CD4-positive, alpha-beta memory T cell (primary cell): ENCODE measurements at regions not wholly inside any gene's neighbourhood (a gene's known extent, or its start where the extent isn't known, plus 50 kb on each side); places are given as distances from the start of the nearest gene placed in this dataset.

Experiments
- CTCF ChIA-PET: fragments of 350-600 bp; sonication (Branson Sonifier 250); formaldehyde crosslinking; loops from one replicate; lab custom pipeline; 2021; ENCODE audit warnings: inconsistent platforms; ENCODE audit not compliant: partially characterized antibody; lab: Charles Lee
- POLR2A ChIA-PET: fragments of 350-600 bp; sonication (Branson Sonifier 250); formaldehyde crosslinking; loops from one replicate; lab custom pipeline; 2021; ENCODE audit not compliant: partially characterized antibody; lab: Charles Lee
- DNase-seq, 5 donors: peaks; one replicate each; pipeline versions ENCODE4 v3.0.0 to v3.0.0-alpha.2; 2020 to 2022; ENCODE audit warnings: mixed read lengths in 1 of 5
- H3K27ac ChIP-seq: one replicate; pipeline ENCODE4 v1.7.0; 2013; ENCODE audit warnings: low read depth, low read length
- H3K27me3 ChIP-seq: 2 replicates; pipeline ENCODE4 v1.7.0; 2013; ENCODE audit warnings: mild to moderate bottlenecking, low read length, moderate library complexity; ENCODE audit not compliant: insufficient read depth
- H3K36me3 ChIP-seq: 2 replicates; pipeline ENCODE4 v1.7.0; 2013; ENCODE audit warnings: mild to moderate bottlenecking, low read length, moderate library complexity; ENCODE audit not compliant: insufficient read depth
- H3K4me1 ChIP-seq: 2 replicates; pipeline ENCODE4 v1.7.0; 2013; ENCODE audit warnings: mild to moderate bottlenecking, low read length, moderate library complexity; ENCODE audit not compliant: insufficient read depth
- H3K4me3 ChIP-seq, 2 donors: one replicate each; pipeline ENCODE4 v1.7.0; 2013; ENCODE audit warnings: low read length in 2 of 2, mild to moderate bottlenecking in 1 of 2
- H3K9me3 ChIP-seq, 2 donors: one replicate each; pipeline ENCODE4 v1.7.0; 2013; ENCODE audit warnings: low read length in 2 of 2, control low read depth in 1 of 2; ENCODE audit not compliant: control insufficient read depth in 1 of 2
- H3K27ac Mint-ChIP-seq, 7 donors: one replicate each; pipeline ENCODE4 v1.8.0; 2020 to 2021; ENCODE audit warnings: mixed read lengths in 7 of 7, mild to moderate bottlenecking in 6 of 7, inconsistent platforms in 3 of 7, moderate library complexity in 3 of 7
- H3K27me3 Mint-ChIP-seq, 2 donors: one replicate each; pipeline ENCODE4 v1.8.0; 2020 to 2021; ENCODE audit warnings: mixed read lengths in 2 of 2
- H3K36me3 Mint-ChIP-seq, 2 donors: one replicate each; pipeline ENCODE4 v1.8.0; 2020 to 2021; ENCODE audit warnings: mixed read lengths in 2 of 2, inconsistent platforms in 1 of 2, mild to moderate bottlenecking in 1 of 2
- H3K4me1 Mint-ChIP-seq, 4 donors: one replicate each; pipeline ENCODE4 v1.8.0; 2020 to 2021; ENCODE audit warnings: mixed read lengths in 4 of 4, mild to moderate bottlenecking in 1 of 4
- H3K4me3 Mint-ChIP-seq, 8 donors: one replicate each; pipeline ENCODE4 v1.8.0; 2020 to 2021; ENCODE audit warnings: mixed read lengths in 8 of 8, mild to moderate bottlenecking in 7 of 8, moderate library complexity in 6 of 8, inconsistent platforms in 3 of 8
- H3K9me3 Mint-ChIP-seq, 8 donors: one replicate each; pipeline ENCODE4 v1.8.0; 2020 to 2021; ENCODE audit warnings: mixed read lengths in 8 of 8, mild to moderate bottlenecking in 5 of 8, inconsistent platforms in 3 of 8, moderate library complexity in 1 of 8
- intact Hi-C: fragments of 100-400 bp; cut with micrococcal nuclease; formaldehyde crosslinking; loops from one replicate; pipeline ENCODE4 v1.15.1; 2023

- Mint-ChIP-seq H3K27ac (no peak overlapping the region), H3K4me1 (no peaks in the 10 kb centered on the region), H3K27me3 (no peaks in the 10 kb centered on the region), H3K36me3 (no peaks in the 10 kb centered on the region), H3K9me3 (peaks cover 0 to 11% (median 0%) of the 10 kb centered on the region in 8 donors), H3K4me3 (no peak overlapping the region)
- H3K27me3 ChIP-seq: no peaks in the 10 kb centered on the region
- no peaks in the 10 kb centered on the region for H3K9me3 ChIP-seq
- H3K27ac ChIP-seq: no peak overlapping the region
- ChIA-PET POLR2A (no interaction called here), CTCF (no interaction called here)
- no peak overlapping the region for H3K4me3 ChIP-seq
- H3K4me1 ChIP-seq: no peaks in the 10 kb centered on the region
- DNase-seq: no peak
- H3K36me3 ChIP-seq: no peaks in the 10 kb centered on the region
- intact Hi-C loops: no loop called here
Observed at GRCh38 chr6:50936277-50936681, 117.6 kb downstream of the TFAP2B start.

GRCh38 chr6:50939931-50940330 lies 121.3 kb downstream of the TFAP2B start:
- Mint-ChIP-seq H3K27me3 (no peaks in the 10 kb centered on the region), H3K36me3 (no peaks in the 10 kb centered on the region), H3K4me3 (no peak overlapping the region), H3K9me3 (peaks cover 0 to 12% (median under 1%) of the 10 kb centered on the region in 8 donors), H3K4me1 (no peaks in the 10 kb centered on the region), H3K27ac (no peak overlapping the region)
- Histone ChIP-seq H3K27ac (no peak overlapping the region), H3K36me3 (no peaks in the 10 kb centered on the region), H3K4me3 (no peak overlapping the region), H3K27me3 (no peaks in the 10 kb centered on the region), H3K4me1 (no peaks in the 10 kb centered on the region), H3K9me3 (no peaks in the 10 kb centered on the region)
- ChIA-PET CTCF (no interaction called here), POLR2A (no interaction called here)
- DNase-seq: no peak
- intact Hi-C loops: no loop called here

DNA sequence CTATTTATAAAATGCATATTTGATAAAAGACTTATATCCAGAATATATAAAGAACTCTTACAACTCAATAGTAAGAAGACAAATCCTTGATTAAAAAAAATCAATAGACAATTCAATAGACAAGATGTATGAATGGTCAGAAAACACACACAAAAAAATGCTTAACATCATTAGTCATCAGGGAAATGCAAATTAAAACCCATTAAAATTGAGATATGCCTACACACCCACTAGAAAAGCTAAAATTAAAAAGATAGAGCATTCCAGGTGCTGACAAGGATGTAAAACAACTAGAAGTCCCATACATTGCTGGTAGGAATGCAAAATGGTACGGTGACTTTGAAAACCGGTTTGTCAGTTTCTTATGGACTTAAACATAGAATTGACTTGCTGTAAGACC lies 127.1 kb downstream of the TFAP2B start:
- POLR2A ChIA-PET: no interaction called here
- Mint-ChIP-seq H3K4me3 (no peak overlapping the region), H3K27ac (no peak overlapping the region), H3K4me1 (no peaks in the 10 kb centered on the region), H3K36me3 (no peaks in the 10 kb centered on the region), H3K9me3 (peaks cover 0 to 5% (median 2%) of the 10 kb centered on the region in 8 donors), H3K27me3 (no peaks in the 10 kb centered on the region)
- Histone ChIP-seq H3K36me3 (no peaks in the 10 kb centered on the region), H3K27ac (no peak overlapping the region), H3K9me3 (no peaks in the 10 kb centered on the region), H3K4me3 (no peak overlapping the region), H3K27me3 (no peaks in the 10 kb centered on the region), H3K4me1 (no peaks in the 10 kb centered on the region)
- no peak for DNase-seq
- intact Hi-C loops: no loop called here
- CTCF ChIA-PET: no interaction called here

- Mint-ChIP-seq H3K9me3 (peaks cover 0 to 3% (median under 1%) of the 10 kb centered on the region in 8 donors), H3K4me1 (no peaks in the 10 kb centered on the region), H3K27ac (no peak overlapping the region), H3K36me3 (no peaks in the 10 kb centered on the region), H3K27me3 (no peaks in the 10 kb centered on the region), H3K4me3 (no peak overlapping the region)
- Histone ChIP-seq H3K4me3 (no peak overlapping the region), H3K27ac (no peak overlapping the region), H3K4me1 (no peaks in the 10 kb centered on the region), H3K9me3 (no peaks in the 10 kb centered on the region), H3K27me3 (no peaks in the 10 kb centered on the region), H3K36me3 (no peaks in the 10 kb centered on the region)
- intact Hi-C loops: no loop called here
- ChIA-PET CTCF (no interaction called here), POLR2A (no interaction called here)
- DNase-seq: no peak
Observed at GRCh38 chr6:50952092-50952907, 133.6 kb downstream of the TFAP2B start.

DNA sequence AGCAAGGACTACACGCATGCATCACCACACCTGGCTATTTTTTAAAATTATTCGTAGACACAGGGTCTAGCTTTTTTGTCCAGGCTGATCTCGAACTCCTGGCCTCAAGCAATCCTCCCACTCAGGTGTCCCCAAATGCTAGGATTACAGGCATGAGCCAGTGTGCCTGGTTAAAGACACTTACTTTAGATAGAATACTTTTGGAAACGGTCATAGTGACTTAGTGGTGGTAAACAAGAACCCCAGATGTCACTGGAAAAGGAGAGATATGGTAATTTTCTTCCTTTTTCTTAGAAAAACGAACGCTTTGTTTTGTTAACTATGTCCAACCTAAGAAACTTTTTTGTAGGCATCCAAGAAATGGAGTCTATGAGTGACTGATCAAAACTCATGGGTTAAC lies 137.3 kb downstream of the TFAP2B start:
- no peaks in the 10 kb centered on the region for H3K27me3 ChIP-seq

GRCh38 chr6:50958148-50958697 lies 139.6 kb downstream of the TFAP2B start:
- Histone ChIP-seq H3K9me3 (no peaks in the 10 kb centered on the region), H3K36me3 (no peaks in the 10 kb centered on the region), H3K27ac (no peak overlapping the region), H3K4me1 (no peaks in the 10 kb centered on the region), H3K4me3 (no peak overlapping the region), H3K27me3 (no peaks in the 10 kb centered on the region)
- H3K27ac Mint-ChIP-seq: no peak overlapping the region
- intact Hi-C loops: no loop called here
- H3K36me3 Mint-ChIP-seq: no peaks in the 10 kb centered on the region
- ChIA-PET POLR2A (no interaction called here), CTCF (no interaction called here)
- H3K9me3 Mint-ChIP-seq: peaks cover 0 to 3% (median 0%) of the 10 kb centered on the region in 8 donors
- H3K4me3 Mint-ChIP-seq: no peak overlapping the region
- no peak for DNase-seq
- no peaks in the 10 kb centered on the region for H3K4me1 Mint-ChIP-seq
- no peaks in the 10 kb centered on the region for H3K27me3 Mint-ChIP-seq

More for the DNA sequence above, 137.3 kb downstream of the TFAP2B start:
- Histone ChIP-seq H3K36me3 (no peaks in the 10 kb centered on the region), H3K4me3 (no peak overlapping the region), H3K27ac (no peak overlapping the region), H3K9me3 (no peaks in the 10 kb centered on the region), H3K4me1 (no peaks in the 10 kb centered on the region)
- H3K27ac Mint-ChIP-seq: no peak overlapping the region
- no peak overlapping the region for H3K4me3 Mint-ChIP-seq
- intact Hi-C loops: no loop called here
- no peaks in the 10 kb centered on the region for H3K4me1 Mint-ChIP-seq
- ChIA-PET POLR2A (no interaction called here), CTCF (no interaction called here)
- peaks cover 0 to 3% (median 0%) of the 10 kb centered on the region in 8 donors for H3K9me3 Mint-ChIP-seq
- no peaks in the 10 kb centered on the region for H3K36me3 Mint-ChIP-seq
- H3K27me3 Mint-ChIP-seq: no peaks in the 10 kb centered on the region
- DNase-seq: no peak

GRCh38 chr6:50959081-50959641 lies 140.5 kb downstream of the TFAP2B start:
- no peaks in the 10 kb centered on the region for H3K4me1 ChIP-seq
- H3K4me3 ChIP-seq: no peak overlapping the region
- no peaks in the 10 kb centered on the region for H3K4me1 Mint-ChIP-seq
- no peak for DNase-seq
- ChIA-PET POLR2A (no interaction called here), CTCF (no interaction called here)
- intact Hi-C loops: no loop called here
- no peak overlapping the region for H3K4me3 Mint-ChIP-seq
- no peaks in the 10 kb centered on the region for H3K36me3 ChIP-seq
- no peak overlapping the region for H3K27ac ChIP-seq
- no peaks in the 10 kb centered on the region for H3K27me3 ChIP-seq
- H3K9me3 Mint-ChIP-seq: peaks cover 0 to 3% (median 0%) of the 10 kb centered on the region in 8 donors
- no peak overlapping the region for H3K27ac Mint-ChIP-seq
- H3K27me3 Mint-ChIP-seq: no peaks in the 10 kb centered on the region
- H3K36me3 Mint-ChIP-seq: no peaks in the 10 kb centered on the region
- no peaks in the 10 kb centered on the region for H3K9me3 ChIP-seq
